Activated CD4-positive, CD25-positive, alpha-beta regulatory T cell treated with anti-CD3 and anti-CD28 coated beads, Interleukin-2, amount 50 U/mL, for 24 hours (primary cell): ENCODE measurements at regions not wholly inside any gene's neighbourhood (a gene's known extent, or its start where the extent isn't known, plus 50 kb on each side); places are given as distances from the start of the nearest gene placed in this dataset.

Experiments
- ATAC-seq, 2 donors: fragments of 150-1000 bp; cut with Tn5 transposase; one replicate each; pipeline ENCODE4 v1.10.0; 2021; ENCODE audit warnings: mild to moderate bottlenecking in 1 of 2, moderate library complexity in 1 of 2

DNA sequence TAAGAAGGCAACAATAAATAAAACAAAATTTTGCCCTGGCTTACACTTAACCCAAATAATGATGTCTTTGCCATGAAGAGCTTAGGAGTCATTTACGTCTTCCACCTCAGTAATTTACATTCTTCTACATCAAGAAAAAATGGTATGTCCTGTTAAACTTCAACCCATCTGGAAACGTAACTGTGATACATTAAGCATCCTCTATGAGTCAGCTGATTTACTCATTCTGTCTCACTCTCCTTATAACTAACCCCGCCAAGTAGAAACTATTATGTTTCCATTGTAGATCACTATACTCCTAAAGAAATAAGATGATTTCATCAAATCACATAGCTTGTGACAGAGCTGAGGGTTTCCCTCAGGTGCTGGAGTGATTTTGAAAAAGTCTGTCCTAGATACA, 330.7 kb downstream of the CDC14C start:
- no peak for ATAC-seq

DNA sequence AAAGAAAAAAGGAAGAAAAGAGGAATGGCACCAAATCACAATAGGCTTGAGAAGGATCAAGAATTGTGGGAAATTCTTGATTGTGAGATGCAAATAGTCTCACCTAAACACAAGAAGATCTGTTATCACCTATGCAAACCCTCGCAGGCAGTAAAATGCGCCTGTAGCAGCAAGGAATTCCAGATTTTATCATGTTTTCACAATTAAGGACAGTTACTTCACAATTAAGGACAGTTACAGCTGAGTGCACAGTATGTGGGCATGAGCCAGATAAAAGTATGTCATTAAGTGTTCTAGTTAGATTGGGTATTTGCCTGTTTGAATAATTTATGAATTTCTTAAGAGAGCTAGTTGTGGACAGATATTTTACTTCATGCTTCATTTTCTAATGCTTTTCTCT, 336.2 kb downstream of the CDC14C start:
- ATAC-seq, result no peak

DNA sequence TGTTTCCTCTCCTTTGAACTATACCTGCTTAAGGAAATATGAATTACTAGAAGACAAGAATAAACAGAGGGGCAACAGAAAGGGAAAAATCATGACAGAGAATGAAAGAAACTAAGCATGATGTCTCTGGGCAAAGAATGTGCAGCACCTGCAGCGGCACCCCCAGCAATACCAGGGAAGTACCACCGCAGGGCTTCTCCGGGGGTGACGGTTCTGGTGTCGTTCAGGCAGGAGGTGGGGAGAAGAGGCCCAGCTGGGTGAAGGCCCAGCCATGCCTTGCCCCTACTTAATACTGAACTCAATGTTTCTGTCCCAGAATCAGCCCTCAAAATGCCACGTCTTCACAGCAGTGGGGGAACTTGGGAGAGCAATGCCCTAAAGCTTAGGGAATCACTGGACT, 337.6 kb downstream of the CDC14C start:
- no peak for ATAC-seq

DNA sequence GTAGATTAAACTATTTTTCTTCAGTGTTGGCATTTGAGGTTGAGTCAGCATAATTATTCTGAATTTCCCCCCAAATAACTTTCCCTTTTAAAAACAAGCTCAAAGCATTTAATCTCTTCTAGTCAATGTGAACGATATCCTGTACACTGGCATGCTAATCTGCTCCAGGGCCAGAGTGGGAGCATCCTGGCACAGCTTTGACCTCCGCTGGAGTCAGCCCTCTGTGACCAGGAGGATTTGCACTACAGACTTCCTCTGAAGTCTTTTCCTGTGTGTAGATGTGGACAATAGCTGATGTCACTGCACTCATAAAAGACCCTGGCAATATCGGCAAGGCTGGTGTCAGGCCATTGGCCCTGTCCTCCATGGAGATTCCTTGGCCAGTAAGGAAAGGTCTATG, 340.2 kb downstream of the CDC14C start:
- ATAC-seq, result no peak

DNA sequence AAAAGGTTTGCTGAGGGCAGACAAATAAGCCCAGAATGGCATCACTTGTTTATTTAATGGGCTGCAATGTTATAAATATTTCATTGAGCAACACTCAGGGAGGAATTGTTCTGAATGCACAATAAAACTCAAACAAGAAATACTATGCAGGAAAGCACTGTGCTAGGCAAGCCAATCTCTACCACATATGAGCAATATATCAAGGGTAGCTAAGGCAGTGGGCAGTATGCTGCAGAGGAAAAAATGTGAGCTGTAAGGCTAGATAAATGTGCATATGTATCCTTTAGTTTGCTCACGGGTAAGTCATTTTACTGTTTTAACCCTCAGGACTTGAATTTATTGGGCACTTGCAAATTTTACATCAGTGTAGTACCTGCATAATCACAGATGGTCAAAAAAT, 349.6 kb downstream of the CDC14C start:
- ATAC-seq, result no peak

DNA sequence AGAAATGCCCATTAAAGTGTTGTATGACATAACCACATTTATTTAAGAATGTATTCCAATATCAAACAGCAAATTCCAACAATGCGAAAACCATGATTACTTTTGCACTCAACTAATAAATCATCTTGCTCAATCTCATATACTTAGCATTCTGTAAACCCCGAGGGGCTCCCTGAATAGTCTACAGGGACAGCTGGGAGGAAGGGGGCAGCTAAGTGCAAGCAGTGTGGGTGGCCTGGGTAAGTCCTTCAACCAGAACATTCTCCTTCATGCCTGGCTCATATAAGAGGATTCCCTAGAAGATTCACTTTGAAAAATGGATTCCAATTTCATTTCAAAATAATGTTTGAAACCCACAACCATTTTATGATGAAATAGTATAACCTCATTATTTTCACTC, 355.5 kb downstream of the CDC14C start:
- no peak for ATAC-seq

DNA sequence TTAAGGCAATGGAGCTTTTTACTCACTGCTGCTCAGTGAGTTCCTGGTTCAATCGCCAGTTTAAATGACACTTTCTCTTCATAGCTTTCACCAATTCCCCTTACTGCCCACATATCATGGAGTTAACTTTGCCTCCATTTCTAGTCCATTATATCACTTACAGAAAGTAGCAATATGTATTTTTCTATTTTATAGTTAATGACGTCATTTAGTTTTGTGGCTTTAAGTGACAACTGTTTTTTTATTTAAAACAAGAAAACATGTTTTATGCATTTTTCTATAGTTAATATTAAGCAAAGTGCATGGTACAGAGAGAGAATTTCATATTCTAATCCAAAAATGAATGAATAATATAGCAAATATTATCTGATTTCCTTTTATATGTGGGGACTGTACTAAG, 363.3 kb downstream of the CDC14C start:
- ATAC-seq, result no peak

DNA sequence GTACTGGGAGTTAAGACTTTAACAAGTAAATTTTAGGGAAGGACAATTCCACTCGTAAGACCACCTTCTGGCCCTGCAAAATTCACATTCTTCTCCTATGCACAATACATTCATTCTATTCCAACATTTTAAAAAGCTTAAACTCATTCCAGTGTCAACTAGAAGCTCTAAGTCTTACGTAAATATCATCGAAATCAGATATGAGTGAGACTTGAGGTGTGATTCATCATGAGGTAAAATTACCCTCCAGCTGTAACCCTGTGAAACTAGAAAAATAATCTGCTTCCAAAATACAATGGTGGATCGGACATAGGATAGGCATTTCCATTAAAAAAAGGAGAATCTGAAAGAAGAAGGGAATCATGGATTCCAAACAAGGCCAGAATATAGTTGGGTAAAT, 370.3 kb downstream of the CDC14C start:
- no peak for ATAC-seq

DNA sequence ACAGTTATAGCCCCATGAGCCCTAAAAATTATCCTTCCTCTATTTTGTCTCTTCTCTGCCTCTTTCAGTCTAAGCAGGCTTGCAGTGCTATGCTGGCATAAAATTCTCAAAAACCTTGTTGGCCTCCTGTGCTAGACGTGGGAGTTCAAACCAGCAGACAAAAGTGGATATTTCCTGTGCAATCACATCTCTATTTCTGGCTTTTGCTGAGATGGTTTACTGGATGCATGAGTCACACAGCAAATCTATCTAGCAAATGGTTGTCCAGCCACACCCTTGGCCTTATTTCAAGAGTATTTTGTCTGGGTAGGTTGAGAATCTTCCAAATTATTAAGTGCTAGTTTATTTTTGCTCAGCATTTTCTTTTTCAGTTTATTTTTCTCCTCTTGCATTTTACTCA, 370.8 kb downstream of the CDC14C start:
- ATAC-seq, result no peak

DNA sequence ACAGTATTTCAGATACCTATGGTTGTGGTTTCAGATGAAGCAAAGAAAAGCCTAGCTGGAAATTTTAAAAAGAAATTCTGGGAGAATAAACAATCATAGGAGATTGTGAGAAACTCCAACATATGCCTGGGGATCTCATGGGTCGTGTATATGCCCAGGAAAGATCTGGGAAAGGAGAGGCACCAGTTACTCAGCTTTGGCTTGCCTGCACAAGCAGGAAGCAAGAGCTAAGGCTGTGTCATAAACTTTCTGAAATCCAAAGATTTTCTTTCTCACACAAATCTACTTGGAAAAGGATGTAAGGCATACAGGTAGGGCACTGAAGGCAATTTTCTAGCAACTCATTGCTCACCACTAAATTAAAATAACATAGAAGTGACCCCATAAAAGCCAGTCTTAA, 373.6 kb downstream of the CDC14C start:
- ATAC-seq, result no peak

DNA sequence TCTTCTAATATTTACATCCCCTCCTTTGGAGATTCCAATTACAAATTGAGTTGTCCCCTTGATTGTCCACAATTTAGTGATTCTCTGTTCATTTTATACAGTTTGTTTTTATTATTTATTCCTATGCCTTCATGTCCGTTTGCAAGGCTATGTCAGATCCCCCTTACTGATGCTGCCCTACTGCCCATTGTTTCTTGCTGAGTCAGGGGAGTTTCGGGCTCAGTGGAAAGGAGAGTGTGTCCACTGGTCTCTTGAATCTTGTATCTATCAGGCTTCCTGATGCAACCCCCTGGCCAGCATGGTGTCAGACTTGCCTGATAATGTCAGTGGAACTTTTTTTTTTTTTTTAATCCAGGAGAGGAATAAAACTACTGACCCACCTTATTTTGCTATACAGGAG, 384.4 kb downstream of the CDC14C start:
- no peak for ATAC-seq

DNA sequence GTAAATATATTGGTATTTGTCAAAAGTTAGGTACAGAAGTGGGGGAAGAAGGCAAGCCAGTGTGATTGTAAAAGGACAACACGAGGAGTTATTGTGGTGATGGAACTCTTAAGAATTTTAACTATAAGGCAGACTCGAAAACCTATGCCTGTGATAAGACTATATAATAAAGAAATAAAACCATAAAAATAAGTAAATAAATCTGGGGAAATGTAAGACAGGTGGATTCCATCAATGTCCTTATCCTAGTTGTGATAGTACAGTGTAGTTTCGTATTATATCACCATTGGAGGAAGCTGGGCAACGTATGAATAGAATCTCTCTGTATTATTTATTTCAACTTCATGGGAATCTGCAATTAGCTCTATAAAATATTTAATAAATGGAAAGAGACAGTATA, 395.7 kb downstream of the CDC14C start:
- ATAC-seq, result no peak

DNA sequence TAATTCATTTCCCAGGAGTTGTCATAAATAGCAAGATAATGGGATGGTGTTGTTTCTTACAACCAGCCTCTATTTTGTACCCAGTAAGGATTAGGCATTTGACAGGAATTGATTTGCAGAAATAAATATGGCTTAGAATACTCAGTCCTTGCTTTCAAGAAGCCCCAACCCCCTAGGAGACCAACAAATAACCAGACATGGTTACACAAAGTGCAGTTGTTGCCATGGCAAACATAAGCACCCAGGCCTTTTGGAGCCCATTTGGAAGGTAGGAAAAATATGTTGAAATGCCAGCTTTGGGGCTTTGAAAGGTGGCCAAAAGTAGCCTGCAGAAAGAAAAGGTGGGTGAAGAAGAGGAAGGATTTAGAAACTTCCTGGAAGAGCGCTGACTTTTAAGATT, 397.5 kb downstream of the CDC14C start:
- ATAC-seq, result no peak

DNA sequence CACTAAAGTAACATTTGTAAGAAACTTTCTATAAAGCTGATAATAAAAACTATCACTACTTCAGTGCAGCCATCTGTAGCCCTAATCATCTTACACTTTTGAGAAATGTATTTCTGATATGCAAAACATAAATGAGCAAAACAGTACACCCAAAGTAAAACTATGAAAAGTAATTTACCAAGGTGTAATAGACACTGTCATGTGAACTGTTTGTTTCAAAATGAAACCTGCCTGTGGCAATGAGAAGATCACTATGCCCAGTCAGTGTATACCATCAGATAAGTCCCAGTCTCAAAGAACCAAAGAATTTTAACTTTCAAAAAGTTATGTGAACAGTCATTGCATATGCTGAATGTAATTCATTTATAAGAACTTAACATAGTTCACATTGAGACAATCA, 398.1 kb downstream of the CDC14C start:
- no peak for ATAC-seq

DNA sequence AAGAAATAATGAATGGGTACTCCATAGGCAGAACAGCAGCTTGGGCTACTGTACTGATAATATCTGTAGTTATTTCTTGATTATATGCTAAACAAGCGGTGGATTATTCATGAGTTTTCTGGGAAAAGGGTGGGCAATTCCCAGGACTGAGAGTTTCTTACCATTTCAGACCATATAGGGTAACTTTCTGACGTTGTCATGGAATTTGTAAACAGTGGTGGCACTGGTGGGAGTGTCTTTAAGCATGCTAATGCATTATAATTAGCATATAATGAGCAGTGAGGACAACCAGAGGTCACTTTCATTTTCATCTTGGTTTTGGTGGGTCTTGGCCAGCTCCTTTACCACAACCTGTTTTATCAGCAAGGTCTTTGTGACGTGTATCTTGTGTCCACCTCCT, 399.7 kb downstream of the CDC14C start:
- no peak for ATAC-seq

DNA sequence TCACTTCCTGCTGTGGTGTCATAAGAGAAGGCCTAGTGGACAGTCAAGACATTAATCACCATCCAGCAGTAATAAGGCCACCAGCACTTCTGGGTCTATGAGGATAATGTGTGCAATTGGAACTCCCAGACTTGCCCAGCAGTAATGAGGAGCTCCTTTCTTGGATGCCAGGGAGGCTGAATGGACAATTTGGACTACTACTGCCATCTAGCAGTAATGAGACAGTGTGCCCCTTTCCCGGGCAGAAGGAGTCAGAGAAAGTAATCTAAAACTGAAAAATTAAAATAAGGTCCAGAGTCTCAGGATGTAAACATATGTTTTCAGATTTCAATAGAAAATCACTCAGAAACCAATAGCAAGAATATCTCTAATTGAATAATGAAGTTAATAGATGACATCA, 400.4 kb downstream of the CDC14C start:
- ATAC-seq, result no peak

DNA sequence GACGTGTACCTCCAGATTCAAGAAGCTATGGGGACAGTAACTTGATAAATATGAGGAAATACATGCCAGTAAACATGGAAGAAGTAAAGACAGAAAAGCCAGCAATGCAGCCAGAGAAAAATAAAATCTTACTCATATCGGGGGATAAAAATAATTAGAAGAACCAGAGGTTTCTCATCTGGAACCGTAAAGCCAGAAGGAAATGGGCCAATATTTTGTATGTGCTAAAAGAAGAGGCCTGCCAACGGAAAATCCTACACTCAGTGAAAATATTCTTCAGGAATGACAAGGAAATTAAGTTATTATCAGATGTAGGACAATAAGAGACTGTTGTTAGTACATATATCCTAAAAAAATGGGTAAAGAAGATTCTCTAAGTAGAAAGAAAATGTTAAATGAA, 401.2 kb downstream of the CDC14C start:
- no peak for ATAC-seq

DNA sequence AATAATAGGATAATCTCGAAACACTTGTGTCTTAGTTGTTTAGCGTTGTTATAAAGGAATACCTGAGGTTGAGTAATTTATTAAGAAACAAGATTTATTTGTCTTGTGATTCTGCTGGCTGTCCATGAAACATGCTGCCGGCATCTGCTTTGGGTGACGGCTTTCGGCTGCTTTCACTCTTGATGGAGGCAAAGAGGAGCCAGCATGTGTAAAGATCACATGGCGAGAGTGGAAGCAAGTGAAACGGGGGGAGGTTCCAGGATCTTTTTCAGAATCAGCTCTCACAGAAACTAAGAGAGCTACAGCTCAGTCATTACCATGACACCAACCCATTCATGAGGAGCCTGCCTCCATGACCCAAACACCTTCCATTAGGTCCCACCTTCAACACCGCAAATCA, 402.8 kb downstream of the CDC14C start:
- ATAC-seq, result no peak

DNA sequence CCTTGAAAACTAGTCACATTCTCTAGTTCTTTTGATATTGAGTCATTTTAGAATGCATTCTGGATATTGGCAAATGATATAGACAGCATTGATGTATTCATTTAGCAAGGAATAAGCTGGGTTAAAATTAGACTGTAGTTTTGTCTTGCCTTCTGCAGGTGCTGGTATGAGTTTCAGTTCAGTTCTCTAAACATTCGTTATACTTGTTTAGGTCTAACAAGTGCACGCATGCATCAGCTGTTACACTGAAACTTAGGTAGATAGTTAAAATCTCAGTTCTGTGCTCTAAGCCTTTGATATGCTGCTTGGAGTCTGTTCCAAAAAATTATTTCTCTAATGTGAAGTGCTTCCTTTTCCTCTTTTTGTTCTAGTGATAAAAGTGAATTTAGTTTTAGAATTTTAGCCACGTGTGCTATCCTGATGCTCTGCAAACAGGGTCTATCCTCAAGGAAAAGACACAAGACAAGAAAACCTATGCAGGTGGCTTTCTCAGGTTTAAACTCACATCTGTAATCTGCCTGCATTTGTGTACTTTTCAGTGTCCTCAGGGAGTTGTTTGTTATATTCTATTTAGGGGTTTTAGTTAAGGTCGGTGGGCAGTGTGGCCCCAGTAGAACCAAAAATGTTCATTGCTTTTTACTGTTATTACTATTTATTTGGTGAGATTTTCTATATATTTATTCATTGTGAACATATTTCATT, 409.0 kb downstream of the CDC14C start:
- no peak for ATAC-seq

DNA sequence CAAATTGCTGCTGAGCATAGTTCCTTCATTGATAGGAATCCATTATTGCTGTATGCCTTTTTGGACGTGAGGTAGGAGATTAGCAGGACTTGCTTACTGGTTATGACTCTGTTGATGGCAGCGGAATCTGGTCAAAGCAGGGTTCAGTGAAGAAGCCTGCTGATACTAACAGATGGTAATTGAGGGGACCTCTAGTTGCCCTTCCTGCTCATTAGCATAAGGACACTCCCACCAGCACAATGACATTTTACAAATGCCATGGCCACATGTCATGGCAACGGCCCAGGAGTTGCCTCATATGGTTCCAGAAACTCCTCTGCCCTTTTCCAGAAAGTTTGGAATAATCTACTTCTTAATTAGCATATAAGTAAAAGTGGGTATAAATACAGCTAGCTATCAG, 417.5 kb downstream of the CDC14C start:
- ATAC-seq, result no peak

DNA sequence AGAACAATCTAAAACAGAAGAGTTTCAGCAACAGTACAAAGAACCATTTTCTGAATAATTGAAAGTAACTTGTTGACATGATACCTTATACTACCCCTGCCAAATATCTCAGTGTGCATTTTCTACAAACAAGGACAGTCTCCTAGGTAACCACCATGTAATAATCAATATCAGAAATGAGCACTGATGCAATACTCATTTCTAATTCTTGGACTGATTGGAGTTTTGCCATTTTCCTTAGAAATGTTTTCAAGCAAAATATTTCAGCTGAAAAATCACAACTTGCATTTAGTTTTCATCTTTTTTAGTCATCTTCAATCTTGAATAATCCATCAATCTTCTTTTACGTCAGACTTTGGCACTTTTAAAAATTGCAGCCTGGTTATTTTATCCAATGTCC, 420.2 kb downstream of the CDC14C start:
- ATAC-seq, result no peak

DNA sequence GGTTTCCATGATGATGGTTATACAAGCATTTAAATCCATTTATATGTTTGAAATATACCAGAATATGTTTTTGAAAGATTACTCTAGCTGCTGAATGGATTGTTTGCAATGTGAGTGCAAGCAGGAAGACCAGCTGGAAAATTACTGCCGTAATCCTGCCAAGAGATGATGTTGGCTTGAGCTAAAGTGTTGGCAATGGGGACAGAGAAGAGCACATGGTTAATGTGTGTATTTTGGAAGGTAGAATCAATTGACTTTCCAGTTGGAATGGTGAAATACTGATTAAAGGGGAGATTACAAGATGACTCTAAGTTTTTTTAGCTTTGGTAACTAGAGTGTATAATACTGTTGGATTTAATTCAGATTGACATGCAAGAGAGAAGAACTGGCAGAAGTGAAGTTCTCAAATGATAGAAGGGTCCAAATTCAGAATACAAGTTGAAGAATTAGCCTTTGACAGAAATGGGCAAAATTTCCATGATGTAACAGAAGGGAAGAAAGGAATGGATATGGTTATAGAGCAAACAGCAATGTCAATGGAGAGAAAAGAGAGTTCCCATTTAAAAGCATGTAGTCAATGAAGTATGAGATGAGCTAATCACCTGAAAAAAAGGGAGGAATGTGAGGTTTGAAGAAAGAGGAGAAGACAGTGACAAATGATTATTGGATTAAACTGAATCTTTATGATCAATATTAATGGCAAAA, 422.0 kb downstream of the CDC14C start:
- ATAC-seq, result no peak

DNA sequence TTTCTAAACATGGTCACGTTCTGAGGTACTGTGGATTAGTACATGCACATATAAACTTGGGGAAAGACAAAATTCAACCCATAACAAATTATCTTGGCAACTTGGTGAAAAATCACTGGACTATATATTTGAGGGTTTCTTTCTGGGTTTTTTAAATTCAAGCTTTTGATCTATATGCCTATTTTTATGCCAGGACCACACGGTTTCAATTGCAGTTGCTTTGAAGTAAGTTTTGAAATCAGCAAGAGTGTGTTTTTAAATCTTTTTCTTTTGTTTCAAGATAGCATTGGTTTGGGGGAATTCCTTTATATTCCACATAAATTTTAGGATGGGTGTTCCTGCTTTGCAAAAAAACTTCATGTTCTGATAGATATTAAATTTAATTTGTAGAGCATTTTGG, 406.4 kb upstream of the VWC2 start:
- ATAC-seq, result no peak

DNA sequence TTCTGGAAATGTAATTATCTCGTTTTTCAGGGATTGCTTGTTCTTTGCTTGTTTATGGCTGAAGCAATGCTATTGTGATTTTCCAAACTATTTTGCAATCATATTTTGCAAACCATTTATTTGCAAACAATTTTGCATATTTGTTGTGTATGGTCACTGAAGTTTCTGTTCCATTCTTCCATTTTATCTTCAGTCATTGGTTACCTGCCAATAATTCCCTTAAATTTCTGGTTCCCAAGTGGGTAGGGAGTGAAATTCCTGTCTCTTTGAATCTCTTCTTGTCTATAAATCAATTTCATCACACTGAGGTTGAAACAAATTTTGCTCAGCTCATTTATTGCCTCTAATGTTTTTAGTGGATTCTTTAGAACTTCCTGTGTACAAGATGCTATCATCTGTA, 401.7 kb upstream of the VWC2 start:
- no peak for ATAC-seq

DNA sequence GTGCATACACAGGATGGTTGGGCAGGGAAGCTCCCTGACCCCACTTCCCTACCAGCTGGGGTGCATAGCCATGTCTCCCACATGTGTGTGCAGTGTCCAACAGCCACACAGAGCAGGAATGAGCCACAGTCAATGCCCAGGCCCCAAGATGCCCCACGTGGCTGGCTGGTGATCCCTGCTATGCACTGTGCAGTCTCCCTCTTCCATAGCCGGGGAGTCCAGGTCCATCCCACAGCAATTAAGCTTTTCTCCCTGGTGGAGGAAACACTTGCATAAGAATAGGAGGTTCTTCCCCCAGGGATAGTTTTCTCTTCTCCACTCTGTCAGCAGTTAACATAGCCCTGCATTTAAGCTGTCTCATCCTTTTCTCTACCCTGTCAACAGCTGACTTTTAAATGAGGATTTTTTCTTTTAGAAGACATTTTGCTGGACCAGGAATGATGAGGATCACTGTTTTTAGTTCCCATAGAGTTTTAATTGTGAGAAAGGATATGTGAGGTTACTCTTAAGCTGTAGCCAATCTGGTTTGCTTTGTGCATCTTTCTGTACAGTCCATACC, 396.5 kb upstream of the VWC2 start:
- ATAC-seq, result no peak
